GM15510 (cell line): ENCODE measurements at regions not wholly inside any gene's neighbourhood (a gene's known extent, or its start where the extent isn't known, plus 50 kb on each side); places are given as distances from the start of the nearest gene placed in this dataset.

Experiments
- POLR2A ChIP-seq: IDR thresholded peaks from 3 replicates; pipeline ENCODE4 v1.6.1; 2011; ENCODE audit warnings: borderline replicate concordance; ENCODE audit not compliant: insufficient read length; ENCODE audit errors: extremely low read depth

DNA sequence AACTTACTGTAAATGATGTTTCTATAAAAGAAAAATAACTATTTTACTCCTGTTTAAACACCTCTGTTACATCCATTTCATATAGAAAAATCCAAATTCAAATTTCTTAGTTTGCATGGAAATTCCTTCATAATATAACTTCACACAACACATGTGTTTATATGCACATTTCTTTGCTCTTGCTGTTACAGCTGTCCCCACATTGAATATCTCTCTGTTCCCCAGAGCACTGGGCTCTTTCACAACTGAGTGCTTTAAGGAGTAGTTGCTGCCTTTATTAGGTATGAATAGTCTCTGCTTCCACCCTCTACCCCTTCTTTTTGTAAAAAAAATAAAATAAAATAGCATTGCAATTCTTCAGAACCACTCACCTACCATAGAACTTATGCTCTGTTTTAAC lies 287.0 kb downstream of the OLFM3 start:
- no peak for TF ChIP-seq POLR2A

DNA sequence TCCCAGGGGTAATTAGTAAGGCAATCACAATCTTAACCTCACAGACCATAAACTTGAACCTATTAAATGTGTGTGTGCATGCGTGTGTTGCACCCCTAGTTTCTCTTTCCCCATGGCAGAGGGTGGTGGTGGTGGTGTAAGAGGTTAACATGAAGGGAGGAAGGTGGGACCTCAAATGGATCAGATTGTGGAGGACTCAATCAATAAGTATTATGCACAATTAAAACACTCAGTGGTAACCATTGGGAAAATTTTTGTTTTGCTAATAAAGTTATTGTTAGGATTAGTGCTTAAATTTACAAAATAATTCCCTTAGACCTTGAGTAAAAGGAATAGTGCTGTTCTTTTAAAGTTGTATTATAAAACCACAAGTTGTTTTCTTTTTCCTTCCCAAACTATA lies 283.0 kb downstream of the OLFM3 start:
- no peak for TF ChIP-seq POLR2A

- TF ChIP-seq POLR2A, result no peak
These were observed 273.3 kb downstream of the OLFM3 start for GRCh38 chr1:101723415-101723814.

DNA sequence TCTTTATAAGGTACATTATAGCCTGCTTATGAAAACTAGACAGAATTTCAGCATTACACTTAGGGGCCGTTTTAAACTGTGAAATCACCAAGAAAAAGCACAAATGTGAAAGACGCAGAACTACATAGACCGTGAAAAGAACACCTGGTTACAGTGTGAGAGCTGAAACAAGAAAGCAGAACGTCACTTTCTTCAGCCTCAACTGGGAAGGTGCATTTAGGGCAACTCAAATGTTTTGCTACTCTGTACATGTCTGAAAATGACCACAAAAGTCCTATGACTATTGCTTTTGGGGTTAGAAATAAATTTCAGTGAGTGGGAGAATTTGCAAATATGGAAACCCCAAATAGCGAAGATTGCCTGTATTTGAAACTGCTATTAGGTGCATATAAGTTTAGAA lies 268.7 kb downstream of the OLFM3 start:
- TF ChIP-seq POLR2A, result no peak

- TF ChIP-seq POLR2A, result no peak
These were observed 266.2 kb downstream of the OLFM3 start for GRCh38 chr1:101730559-101730958.

GRCh38 chr1:101732261-101732660 lies 264.5 kb downstream of the OLFM3 start:
- TF ChIP-seq POLR2A, result no peak

DNA sequence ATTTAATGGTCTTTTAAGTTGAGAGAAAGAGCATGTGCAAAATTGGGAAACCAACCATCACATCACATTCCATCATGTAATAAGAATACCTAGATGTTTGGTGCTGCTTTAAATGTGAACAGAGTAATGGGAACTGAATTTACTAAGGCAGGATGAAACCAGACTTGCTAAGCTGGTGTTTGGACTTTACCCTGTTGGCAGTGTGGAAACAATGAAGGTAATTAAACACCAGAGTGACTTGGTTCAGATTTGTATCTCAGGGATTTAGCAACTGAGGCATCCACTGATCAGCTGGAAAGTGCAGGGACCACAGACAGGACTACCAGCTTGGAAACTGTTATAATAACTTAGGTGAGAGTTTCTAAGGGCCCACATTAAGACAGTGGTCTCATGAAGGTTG lies 263.4 kb downstream of the OLFM3 start:
- no peak for TF ChIP-seq POLR2A

- TF ChIP-seq POLR2A, result no peak
These were observed 258.3 kb downstream of the OLFM3 start for GRCh38 chr1:101738475-101738874.

DNA sequence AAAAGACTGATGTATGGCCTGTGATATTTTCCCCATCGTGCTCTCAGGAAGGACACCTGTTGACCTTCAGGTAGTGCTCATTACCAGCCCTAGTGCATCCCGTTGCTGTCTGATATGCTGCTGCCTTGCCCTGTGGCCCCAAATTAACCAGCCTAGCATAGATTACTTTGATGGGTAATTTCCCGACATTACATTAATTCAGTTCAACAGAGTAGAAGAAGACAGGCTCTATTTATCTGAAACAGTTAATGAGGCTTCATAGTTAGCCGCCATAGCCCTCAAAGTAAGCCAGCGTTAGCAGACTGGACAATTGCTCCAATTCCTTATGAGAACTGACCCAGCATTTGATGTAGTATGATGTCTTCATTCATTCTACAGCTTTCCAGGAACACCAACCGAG lies 257.6 kb downstream of the OLFM3 start:
- TF ChIP-seq POLR2A, result no peak

- TF ChIP-seq POLR2A, result no peak
These were observed 256.8 kb downstream of the OLFM3 start for GRCh38 chr1:101739826-101740330.

DNA sequence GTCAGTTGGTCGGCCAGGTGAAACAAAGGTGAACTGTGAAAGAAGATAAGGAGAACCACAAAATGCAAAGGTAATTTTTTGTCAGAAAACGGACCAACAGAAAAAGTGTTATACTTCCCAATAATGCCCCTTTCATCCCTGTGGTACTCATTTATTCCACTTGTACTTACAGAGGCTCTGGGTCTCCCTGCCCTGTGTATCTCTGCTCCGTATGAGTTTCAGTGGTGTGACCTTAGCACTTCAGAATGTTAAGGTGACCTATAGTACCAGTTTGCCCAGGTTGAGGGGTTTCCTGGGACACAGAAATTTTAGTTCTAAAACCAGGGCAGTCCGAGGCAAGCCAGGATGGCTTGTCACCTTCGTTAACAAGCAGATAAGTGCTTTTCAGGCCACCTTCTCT lies 254.8 kb downstream of the OLFM3 start:
- TF ChIP-seq POLR2A, result no peak

DNA sequence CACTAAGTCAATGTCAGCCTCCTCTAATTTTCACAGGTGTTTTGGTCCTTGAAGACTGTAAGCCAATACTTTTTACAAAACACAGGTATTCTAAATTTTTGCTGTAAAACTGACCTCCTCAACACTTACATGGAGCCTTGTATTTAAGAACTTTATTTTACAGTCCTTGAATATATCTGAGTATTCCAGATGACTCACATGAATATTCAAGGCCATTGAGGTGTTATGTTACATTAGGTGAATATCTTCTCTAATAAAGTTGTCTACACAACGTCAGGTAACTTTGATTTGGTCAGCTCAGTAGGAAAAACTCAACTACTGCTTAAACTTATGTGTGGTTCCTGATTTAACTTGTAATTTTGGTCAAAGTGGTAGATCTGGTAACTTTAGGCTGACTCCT lies 254.2 kb downstream of the OLFM3 start:
- TF ChIP-seq POLR2A, result no peak

DNA sequence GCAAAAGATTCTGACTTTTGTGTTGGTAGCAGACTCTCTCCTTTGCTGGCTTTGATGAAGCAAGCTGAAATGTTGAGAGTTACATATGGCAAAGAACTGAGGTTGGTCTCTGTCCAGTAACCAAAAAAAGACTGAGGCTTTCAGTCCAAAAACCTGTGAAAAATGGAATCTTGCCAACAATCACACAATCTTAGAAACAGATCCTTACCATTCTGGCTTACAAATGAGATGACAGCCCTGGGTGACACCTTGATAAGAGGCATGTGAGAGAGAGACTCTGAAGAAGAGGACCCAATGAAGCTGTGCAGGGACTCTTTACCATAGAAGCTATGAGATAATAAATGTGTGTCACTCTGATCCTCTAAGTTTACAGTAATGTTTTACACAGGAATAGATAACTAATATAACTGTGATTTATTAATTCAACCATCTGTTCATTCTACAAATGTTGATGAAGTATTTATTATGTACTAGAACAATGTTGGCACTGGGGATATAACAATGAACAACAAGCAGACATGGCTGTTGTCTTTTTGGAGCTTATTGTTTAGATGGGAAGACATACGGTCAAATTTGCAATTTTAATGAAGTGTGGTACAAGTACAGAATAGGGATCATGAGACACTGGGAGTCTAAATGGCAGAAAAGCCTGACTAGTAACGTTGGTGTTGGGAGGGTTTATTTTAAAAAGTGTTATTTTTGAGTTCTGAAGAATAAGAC lies 251.0 kb downstream of the OLFM3 start:
- no peak for TF ChIP-seq POLR2A

DNA sequence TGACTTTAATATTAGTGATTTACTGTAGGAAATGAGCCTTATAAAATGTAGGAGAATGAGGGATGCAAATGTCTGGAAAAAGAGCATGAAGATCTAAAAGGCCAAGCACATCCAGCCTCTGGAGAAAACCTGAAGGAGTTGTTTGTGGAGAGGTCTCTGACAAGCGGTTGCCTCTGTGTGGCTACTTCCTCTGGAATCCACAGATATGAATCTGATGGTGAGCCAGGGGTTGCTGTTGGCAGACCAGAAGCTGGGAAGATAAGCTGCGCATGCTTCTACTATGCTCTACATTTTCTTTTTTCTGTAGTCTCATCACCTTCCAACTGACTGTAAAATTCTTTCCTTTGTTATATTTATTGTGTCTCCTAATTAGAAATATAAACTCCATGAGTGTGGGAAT lies 248.6 kb downstream of the OLFM3 start:
- TF ChIP-seq POLR2A, result no peak
